ENCODE measurements at regions not wholly inside any gene's neighbourhood (a gene's known extent, or its start where the extent isn't known, plus 50 kb on each side); places are given as distances from the start of the nearest gene placed in this dataset.

- Histone ChIP-seq H3K4me3 (no peak overlapping the region), H3K36me3 (no peaks in the 10 kb centered on the region), H3K27ac (no peak overlapping the region), H3K27me3 (peaks cover 0 to 61% (median 27%) of the 10 kb centered on the region in 7 donors), H3K4me1 (no peaks in the 10 kb centered on the region), H3K9me3 (peaks cover 0 to 11% (median 4%) of the 10 kb centered on the region in 11 donors)
- intact Hi-C loops (cut with DNase I): no loop called here
- no peak for TF ChIP-seq CTCF (IDR thresholded peaks at IDR 0.05)
- WGBS, 2 donors: 83 to 87% methylated on average over 4 of the region's 4 CpGs
- ATAC-seq (no peak), DNase-seq (no peak)
These were observed 227.6 kb downstream of the BMP7 start for GRCh38 chr20:57038608-57039440.

GRCh38 chr20:57040466-57040865, 226.0 kb downstream of the BMP7 start:
- Histone ChIP-seq H3K27ac (no peak overlapping the region), H3K36me3 (no peaks in the 10 kb centered on the region), H3K4me1 (no peaks in the 10 kb centered on the region), H3K9me3 (no peaks in the 10 kb centered on the region), H3K4me3 (no peak overlapping the region), H3K27me3 (peaks cover 0 to 54% (median 13%) of the 10 kb centered on the region in 7 donors)
- WGBS, 2 donors: 80 to 81% methylated on average over 3 of the region's 3 CpGs
- DNase-seq: no peak
- intact Hi-C loops (cut with DNase I): no loop called here
- no peak for TF ChIP-seq CTCF (IDR thresholded peaks at IDR 0.05)
- no peak for ATAC-seq

- intact Hi-C loops (cut with DNase I): no loop called here
- 68 to 77% methylated on average over 8 of the region's 8 CpGs for WGBS, 2 donors
These were observed 225.5 kb downstream of the BMP7 start for GRCh38 chr20:57040924-57041323.

GRCh38 chr20:57043091-57043490, 223.3 kb downstream of the BMP7 start:
- no peaks in the 10 kb centered on the region for H3K36me3 ChIP-seq
- no peaks in the 10 kb centered on the region for H3K9me3 ChIP-seq
- H3K4me1 ChIP-seq: no peaks in the 10 kb centered on the region
- intact Hi-C loops (cut with DNase I): no loop called here
- H3K4me3 ChIP-seq: no peak overlapping the region
- peaks cover 0 to 51% (median 13%) of the 10 kb centered on the region in 7 donors for H3K27me3 ChIP-seq
- ATAC-seq (no peak), DNase-seq (no peak)
- 67 to 75% methylated on average over 5 of the region's 5 CpGs for WGBS, 2 donors
- no peak for TF ChIP-seq CTCF (IDR thresholded peaks at IDR 0.05)
- H3K27ac ChIP-seq: no peak overlapping the region

More at GRCh38 chr20:57040924-57041323, 225.5 kb downstream of the BMP7 start:
- H3K27me3 ChIP-seq: peaks cover 0 to 52% (median 10%) of the 10 kb centered on the region in 7 donors
- H3K4me1 ChIP-seq: no peaks in the 10 kb centered on the region
- DNase-seq: no peak
- no peaks in the 10 kb centered on the region for H3K9me3 ChIP-seq
- H3K4me3 ChIP-seq: no peak overlapping the region
- no peak for ATAC-seq
- TF ChIP-seq CTCF (IDR thresholded peaks at IDR 0.05): no peak
- H3K27ac ChIP-seq: no peak overlapping the region
- H3K36me3 ChIP-seq: no peaks in the 10 kb centered on the region
